ENCODE measurements at regions not wholly inside any gene's neighbourhood (a gene's known extent, or its start where the extent isn't known, plus 50 kb on each side); places are given as distances from the start of the nearest gene placed in this dataset.
"Not testable (repeated sequence)": the region's sequence is repeated elsewhere in the genome, so short reads cannot be mapped to it uniquely, and the experiment has no call there.

DNA sequence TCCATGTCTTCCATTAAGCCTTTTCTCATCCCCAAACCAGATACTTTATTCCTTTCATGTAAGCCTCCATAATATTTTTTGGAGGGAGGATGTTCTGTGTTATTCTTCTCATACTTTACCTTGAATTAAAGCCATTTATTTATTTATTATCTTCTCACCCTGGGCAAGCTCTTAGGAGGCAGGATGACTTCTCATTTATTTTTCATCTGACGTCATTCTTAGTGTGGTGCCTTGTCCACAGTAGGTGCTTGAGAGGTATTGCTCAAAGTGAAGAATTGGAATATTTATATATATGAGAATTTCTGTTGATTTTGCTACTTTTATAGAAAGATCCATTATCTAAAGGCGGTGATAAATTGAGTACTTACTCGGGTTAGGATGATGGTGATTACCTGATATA is 458.3 kb upstream of the ACTBL2 start:
- Mint-ChIP-seq H3K9me3 (peaks cover 0 to 5% of the 10 kb centered on the region in 2 donors), H3K36me3 (no peaks in the 10 kb centered on the region), H3K27ac (no peak overlapping the region), H3K4me3 (no peak overlapping the region), H3K4me1 (no peaks in the 10 kb centered on the region), H3K27me3 (peaks cover 0 to 4% of the 10 kb centered on the region in 2 donors)
- ATAC-seq (replicated peaks) = no peak
- no peak for DNase-seq

DNA sequence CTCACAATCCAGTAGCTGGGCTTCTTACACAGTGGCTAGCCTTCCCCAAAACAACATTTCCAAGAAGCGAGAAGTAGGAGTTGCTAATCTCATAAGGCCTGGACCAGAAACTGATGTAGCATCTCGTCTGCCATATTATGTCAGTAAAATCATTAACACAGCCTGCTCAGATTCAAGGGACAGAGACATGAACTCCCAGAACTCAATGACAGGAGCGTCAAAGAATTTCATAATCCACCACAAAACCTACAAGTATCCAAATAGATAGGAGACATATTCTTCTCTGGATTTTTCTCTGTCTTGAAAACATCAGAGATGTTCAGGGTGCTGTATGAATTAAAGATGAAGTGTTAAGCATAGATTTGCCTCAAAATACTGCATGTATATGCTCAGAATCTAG is 457.6 kb upstream of the ACTBL2 start:
- Mint-ChIP-seq H3K36me3 (no peaks in the 10 kb centered on the region), H3K4me1 (no peaks in the 10 kb centered on the region), H3K9me3 (peaks cover 0 to 5% of the 10 kb centered on the region in 2 donors), H3K4me3 (no peak overlapping the region), H3K27me3 (peaks cover 0 to 5% of the 10 kb centered on the region in 2 donors), H3K27ac (no peak overlapping the region)
- no peak for ATAC-seq (replicated peaks)
- DNase-seq = no peak

DNA sequence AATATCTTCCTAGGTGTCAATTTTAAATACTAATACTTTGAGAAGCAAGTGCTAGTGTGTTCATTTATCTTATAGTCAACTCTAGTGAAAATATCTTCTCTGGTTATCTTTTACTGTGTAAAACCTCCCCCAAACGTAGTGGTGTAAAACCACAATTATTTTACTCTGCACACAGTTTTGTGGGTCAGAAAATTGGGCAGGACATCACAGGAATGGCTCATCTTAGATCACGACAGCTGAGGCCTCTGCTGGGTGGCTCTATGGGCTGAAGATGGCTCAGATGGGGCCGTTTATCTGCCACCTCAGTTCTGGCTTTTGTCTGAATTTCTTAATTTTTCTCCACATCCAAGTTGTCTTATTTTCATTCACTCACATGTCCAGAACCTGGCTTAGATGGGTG is 457.2 kb upstream of the ACTBL2 start:
- Mint-ChIP-seq H3K4me1 (no peaks in the 10 kb centered on the region), H3K36me3 (no peaks in the 10 kb centered on the region), H3K27ac (no peak overlapping the region), H3K27me3 (peaks cover 0 to 5% of the 10 kb centered on the region in 2 donors), H3K4me3 (no peak overlapping the region), H3K9me3 (peaks cover 0 to 5% of the 10 kb centered on the region in 2 donors)
- no peak for DNase-seq
- ATAC-seq (replicated peaks) = no peak

DNA sequence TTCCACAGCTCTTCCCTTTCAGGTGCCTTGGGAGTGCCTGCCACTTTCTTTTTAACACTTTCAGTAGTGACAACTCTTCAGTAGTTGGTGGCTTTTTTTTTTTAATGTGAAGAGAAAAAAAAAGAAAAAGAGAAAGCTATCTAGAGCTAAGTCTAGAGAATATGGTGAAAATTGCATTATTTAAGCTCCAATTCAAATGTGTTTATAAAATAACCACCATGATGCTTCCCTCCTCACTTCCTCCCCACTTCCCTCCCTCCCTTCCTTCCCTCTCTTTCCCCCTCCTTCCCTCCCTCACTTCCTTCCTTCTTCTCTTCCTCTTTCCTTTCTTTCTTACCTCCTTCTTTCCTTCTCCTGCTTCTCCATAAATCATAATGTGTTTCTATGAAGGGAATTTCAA is 456.7 kb upstream of the ACTBL2 start:
- H3K27me3 Mint-ChIP-seq = peaks cover 0 to 5% of the 10 kb centered on the region in 2 donors
- H3K36me3 Mint-ChIP-seq = no peaks in the 10 kb centered on the region
- H3K27ac Mint-ChIP-seq = no peak overlapping the region
- no peaks in the 10 kb centered on the region for H3K4me1 Mint-ChIP-seq
- peaks cover 0 to 3% of the 10 kb centered on the region in 2 donors for H3K9me3 Mint-ChIP-seq
- DNase-seq = no peak
- no peak for ATAC-seq (replicated peaks)
- H3K4me3 Mint-ChIP-seq = no peak overlapping the region

DNA sequence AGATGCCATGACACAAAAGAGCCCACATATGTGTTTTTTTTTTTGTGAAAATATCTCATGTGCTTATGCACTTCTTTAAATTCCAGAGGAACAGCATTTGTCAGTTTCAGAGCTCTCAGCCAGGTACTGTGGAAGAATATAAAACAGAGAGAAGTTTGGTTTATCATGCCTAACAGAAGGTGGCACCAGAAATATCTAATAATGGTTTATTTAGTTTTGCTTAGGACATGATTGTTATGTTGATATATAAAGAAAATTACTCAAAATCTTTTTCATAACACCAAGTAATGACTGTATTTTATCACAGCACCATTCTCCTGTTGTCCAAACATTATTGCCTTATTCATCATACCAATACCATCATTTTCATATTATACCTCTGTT is 455.6 kb upstream of the ACTBL2 start:
- no peaks in the 10 kb centered on the region for H3K36me3 Mint-ChIP-seq

DNA sequence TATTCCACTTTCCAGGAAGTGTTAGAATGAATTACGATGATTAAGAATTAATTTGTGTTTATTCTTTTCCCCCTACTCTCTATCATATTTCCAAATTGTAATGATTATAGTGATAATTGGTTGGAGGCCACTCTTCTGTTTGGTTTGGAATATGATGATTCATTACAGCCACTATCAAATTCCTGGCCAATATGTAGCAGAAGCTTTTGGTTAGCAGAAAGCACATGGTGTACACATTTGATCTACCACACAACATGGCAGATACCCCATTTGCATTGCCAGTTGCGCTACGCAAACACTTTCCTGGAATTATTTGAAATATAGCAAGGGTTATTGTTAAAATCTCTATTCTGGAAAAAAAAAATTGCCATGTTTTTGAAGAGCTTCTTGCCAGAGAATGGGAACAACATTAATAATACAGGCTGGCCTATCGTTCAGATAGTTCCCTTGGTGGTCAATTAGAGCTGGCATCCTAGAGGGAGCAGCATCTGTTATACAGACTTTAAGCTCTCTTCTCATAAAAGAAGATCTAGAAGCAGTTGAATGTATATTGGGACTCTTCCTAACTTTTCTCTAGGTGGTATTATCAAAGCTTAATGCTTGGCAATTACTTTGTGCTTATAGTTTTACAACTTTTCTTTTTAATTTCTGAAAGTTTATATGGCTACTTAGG is 455.0 kb upstream of the ACTBL2 start:
- H3K36me3 Mint-ChIP-seq = no peaks in the 10 kb centered on the region
- H3K9me3 Mint-ChIP-seq = peaks cover 0 to 3% of the 10 kb centered on the region in 2 donors
- no peak for DNase-seq
- H3K4me3 Mint-ChIP-seq = no peak overlapping the region
- ATAC-seq (replicated peaks) = no peak
- H3K27ac Mint-ChIP-seq = no peak overlapping the region
- peaks cover 0 to 5% of the 10 kb centered on the region in 2 donors for H3K27me3 Mint-ChIP-seq
- no peaks in the 10 kb centered on the region for H3K4me1 Mint-ChIP-seq

More for the DNA sequence above, 455.6 kb upstream of the ACTBL2 start:
- no peak overlapping the region for H3K4me3 Mint-ChIP-seq
- no peak for DNase-seq
- ATAC-seq (replicated peaks) = no peak
- H3K27ac Mint-ChIP-seq = no peak overlapping the region
- peaks cover 0 to 5% of the 10 kb centered on the region in 2 donors for H3K27me3 Mint-ChIP-seq
- H3K4me1 Mint-ChIP-seq = no peaks in the 10 kb centered on the region
- H3K9me3 Mint-ChIP-seq = peaks cover 0 to 3% of the 10 kb centered on the region in 2 donors

DNA sequence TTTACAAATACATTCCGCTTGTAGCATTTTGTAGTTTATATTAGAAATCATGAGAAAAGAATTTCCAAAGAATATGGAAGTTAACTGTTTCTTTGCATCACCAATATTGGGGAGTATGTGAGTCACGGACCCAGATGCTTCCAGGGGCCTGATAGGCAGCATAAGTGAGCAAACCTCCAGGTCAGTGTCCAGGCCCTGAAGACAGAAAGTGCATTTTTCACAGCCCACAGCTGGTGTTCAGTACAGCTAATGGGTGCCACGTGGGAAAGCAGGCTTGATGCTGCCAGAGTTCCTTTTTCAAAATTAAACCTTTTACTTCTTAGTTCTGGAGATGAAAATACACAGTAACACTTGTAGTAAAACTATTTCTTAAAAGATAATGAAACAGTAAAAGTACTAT is 454.4 kb upstream of the ACTBL2 start:
- Mint-ChIP-seq H3K27me3 (peaks cover 0 to 5% of the 10 kb centered on the region in 2 donors), H3K4me3 (no peak overlapping the region), H3K36me3 (no peaks in the 10 kb centered on the region), H3K27ac (no peak overlapping the region), H3K4me1 (no peaks in the 10 kb centered on the region), H3K9me3 (peaks cover 0 to 3% of the 10 kb centered on the region in 2 donors)
- DNase-seq (no peak), ATAC-seq (replicated peaks) (no peak)

DNA sequence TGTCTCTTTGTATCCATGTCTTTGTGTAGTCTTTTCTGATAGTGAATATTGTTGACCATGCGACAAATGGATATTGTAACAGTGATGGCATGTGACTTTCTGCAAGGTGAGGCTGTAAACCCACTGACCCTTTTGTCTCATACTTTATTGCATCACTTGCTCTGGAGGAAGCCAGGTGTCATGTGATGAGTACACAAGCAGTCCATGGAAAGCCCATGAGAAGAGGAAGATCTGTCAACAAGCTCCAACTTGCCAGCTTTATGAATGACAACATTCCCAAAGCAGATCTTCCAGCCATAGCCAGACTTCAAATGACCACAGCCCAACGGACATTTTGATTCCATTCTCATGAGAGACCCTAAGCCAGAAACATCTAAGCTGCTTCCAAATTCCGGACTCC is 450.1 kb upstream of the ACTBL2 start:
- H3K36me3 Mint-ChIP-seq = no peaks in the 10 kb centered on the region
- H3K4me1 Mint-ChIP-seq = no peaks in the 10 kb centered on the region
- no peak for ATAC-seq (replicated peaks)

DNA sequence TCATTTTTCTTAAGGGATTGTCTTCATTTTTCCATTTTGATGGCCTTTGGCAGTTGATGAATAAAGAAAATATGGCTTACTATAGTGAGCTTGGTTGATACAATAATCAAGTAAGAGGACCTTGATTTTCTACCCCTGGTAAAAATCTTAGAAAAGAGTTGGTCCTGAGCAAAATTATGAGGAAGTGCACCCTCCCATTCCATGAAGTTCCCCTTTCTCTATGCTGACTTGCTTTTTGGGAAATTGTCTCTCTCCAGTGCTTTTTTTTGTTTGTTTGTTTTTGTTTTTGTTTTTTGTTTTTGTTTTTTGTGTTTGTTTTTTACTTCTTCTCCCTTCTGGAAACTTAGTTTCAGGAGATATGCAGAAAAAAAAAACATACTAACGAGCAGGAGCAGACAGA is 449.2 kb upstream of the ACTBL2 start:
- H3K4me3 Mint-ChIP-seq = no peak overlapping the region
- H3K27ac Mint-ChIP-seq = no peak overlapping the region
- ATAC-seq (replicated peaks) = no peak
- H3K4me1 Mint-ChIP-seq = no peaks in the 10 kb centered on the region
- H3K9me3 Mint-ChIP-seq = peaks cover 0 to 2% of the 10 kb centered on the region in 2 donors
- DNase-seq = no peak
- peaks cover 0 to 5% of the 10 kb centered on the region in 2 donors for H3K27me3 Mint-ChIP-seq
- H3K36me3 Mint-ChIP-seq = no peaks in the 10 kb centered on the region

More for the DNA sequence above, 450.1 kb upstream of the ACTBL2 start:
- DNase-seq = no peak
- H3K9me3 Mint-ChIP-seq = no peaks in the 10 kb centered on the region
- no peak overlapping the region for H3K4me3 Mint-ChIP-seq
- H3K27me3 Mint-ChIP-seq = peaks cover 0 to 5% of the 10 kb centered on the region in 2 donors
- no peak overlapping the region for H3K27ac Mint-ChIP-seq

DNA sequence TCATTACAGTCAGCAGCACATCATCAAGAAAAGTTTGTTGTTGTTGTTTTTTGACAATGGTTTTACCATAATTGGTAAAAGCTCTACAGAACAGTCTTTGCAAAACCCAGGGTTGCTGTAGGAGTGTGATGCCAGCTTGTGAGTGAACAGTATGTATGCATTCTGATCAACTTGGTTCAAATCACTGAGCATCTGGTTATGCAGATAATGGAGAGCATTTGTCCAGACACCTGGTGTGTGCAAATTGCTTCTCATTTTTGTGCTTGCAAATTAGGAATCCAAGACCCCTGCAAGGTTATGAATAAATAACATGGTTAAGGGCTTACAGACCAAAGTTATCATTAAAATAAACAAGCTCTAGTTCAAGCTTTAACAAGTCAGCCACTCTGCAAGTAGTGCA is 448.7 kb upstream of the ACTBL2 start:
- H3K4me3 Mint-ChIP-seq = no peak overlapping the region
- H3K36me3 Mint-ChIP-seq = no peaks in the 10 kb centered on the region
- ATAC-seq (replicated peaks) (no peak), DNase-seq (no peak)
- H3K9me3 Mint-ChIP-seq = peaks cover 0 to 2% of the 10 kb centered on the region in 2 donors
- no peaks in the 10 kb centered on the region for H3K4me1 Mint-ChIP-seq
- peaks cover 0 to 5% of the 10 kb centered on the region in 2 donors for H3K27me3 Mint-ChIP-seq
- no peak overlapping the region for H3K27ac Mint-ChIP-seq

DNA sequence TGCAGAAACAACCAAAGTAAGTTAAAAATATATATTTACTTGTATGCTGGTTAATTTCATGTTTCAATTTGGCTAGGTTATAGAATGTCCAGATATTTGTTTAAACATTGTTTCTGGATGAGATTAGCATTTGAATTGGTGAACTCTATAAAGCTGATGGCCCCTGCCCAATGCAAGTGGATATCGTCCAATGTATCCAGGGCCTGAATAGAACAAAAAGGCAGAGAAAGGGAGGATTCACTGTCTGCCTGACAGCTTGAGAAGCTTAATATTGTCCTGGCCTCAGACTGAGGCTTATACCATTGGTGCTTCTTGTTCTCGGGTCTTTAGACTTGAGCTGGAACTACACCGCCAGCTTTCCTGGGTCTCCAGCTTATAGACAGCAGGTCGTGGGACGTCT is 446.7 kb upstream of the ACTBL2 start:
- Mint-ChIP-seq H3K4me1 (no peaks in the 10 kb centered on the region), H3K9me3 (peaks cover 0 to 2% of the 10 kb centered on the region in 2 donors), H3K27me3 (no peaks in the 10 kb centered on the region), H3K4me3 (no peak overlapping the region), H3K36me3 (no peaks in the 10 kb centered on the region), H3K27ac (no peak overlapping the region)
- DNase-seq (no peak), ATAC-seq (replicated peaks) (no peak)

DNA sequence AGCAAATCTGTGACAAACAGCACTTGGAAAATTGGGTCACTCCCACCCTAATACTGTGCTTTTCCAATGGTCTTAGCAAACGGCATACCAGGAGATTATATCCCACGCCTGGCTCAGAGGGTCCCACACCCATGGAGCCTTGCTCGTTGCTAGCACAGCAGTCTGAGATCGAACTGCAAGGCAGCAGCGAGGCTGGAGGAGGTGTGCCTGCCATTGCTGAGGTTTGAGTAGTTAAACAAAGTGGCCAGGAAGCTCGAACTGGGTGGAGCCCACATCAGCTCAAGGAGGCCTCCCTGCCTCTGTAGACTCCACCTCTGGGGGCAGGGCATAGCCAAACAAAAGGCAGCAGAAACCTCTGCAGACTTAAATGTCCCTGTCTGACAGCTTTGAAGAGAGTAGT is 440.5 kb upstream of the ACTBL2 start:
- not testable (repeated sequence) for H3K4me1 Mint-ChIP-seq; H3K4me3 Mint-ChIP-seq; DNase-seq; H3K36me3 Mint-ChIP-seq; H3K9me3 Mint-ChIP-seq; H3K27me3 Mint-ChIP-seq; ATAC-seq (replicated peaks); H3K27ac Mint-ChIP-seq

DNA sequence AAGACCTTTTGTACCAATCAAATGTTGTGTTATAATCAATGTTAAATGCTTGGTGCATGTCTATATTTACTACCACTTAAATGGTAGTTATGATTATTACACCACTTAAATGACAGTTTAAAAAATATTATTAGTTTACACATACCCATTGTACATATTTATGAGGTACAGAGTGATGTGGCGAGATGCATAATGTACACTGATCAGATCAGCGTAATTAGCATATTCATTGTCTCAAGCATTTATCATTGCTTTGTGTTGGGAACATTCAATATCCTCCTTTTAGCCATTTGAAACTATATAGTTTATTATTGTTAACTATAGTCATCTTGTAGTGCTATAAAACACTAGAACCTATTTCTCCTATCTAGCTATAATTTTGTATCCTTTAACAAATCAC is 434.4 kb upstream of the ACTBL2 start:
- no peak overlapping the region for H3K4me3 Mint-ChIP-seq
- ATAC-seq (replicated peaks) (no peak), DNase-seq (no peak)
- no peak overlapping the region for H3K27ac Mint-ChIP-seq
- H3K36me3 Mint-ChIP-seq = no peaks in the 10 kb centered on the region
- H3K9me3 Mint-ChIP-seq = peaks cover 0 to 2% of the 10 kb centered on the region in 2 donors
- H3K4me1 Mint-ChIP-seq = no peaks in the 10 kb centered on the region
- H3K27me3 Mint-ChIP-seq = no peaks in the 10 kb centered on the region

DNA sequence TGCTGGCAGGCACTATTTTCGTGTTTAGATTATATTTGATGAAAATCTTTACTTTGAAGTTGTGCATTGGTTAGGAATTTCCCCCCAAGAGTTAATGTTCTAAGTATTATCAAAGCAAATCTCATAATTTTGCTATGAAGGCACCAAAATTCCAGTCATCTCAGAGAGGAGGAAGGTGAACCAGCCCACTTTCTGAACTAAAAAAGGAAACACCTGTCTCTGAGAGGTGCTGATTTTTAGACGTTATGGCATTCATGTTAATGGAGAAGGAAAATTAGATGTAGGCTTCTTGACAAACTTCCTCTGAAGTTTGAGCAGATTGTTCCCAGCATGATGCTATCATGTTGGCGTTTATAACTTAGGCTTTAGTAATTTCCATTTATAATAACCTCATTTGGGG is 432.9 kb upstream of the ACTBL2 start:
- ATAC-seq (replicated peaks) (no peak), DNase-seq (no peak)
- H3K9me3 Mint-ChIP-seq = peaks cover 0 to 2% of the 10 kb centered on the region in 2 donors
- no peaks in the 10 kb centered on the region for H3K27me3 Mint-ChIP-seq
- no peaks in the 10 kb centered on the region for H3K36me3 Mint-ChIP-seq
- no peak overlapping the region for H3K27ac Mint-ChIP-seq
- H3K4me3 Mint-ChIP-seq = no peak overlapping the region
- H3K4me1 Mint-ChIP-seq = no peaks in the 10 kb centered on the region

DNA sequence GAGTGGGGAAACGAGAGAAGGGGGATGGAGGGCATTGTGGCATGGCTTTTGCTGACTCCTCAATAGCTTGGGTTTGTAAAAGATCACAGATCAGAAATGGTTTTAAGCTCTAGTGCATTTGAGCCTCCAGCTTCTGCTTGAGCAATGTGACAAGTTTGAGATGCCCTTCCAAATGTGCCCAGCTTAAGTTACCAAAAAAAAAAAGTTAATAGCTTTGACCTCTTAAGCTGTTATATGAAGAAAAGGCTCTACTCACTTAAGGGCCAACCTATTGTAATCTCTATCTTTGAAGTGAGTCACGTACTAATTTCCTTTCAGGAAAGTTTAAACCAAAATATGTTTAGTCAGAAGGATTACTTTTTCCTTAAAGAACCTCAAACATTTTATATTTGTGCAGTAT is 428.8 kb upstream of the ACTBL2 start:
- DNase-seq = no peak
- Mint-ChIP-seq H3K27me3 (no peaks in the 10 kb centered on the region), H3K9me3 (no peaks in the 10 kb centered on the region), H3K4me1 (no peaks in the 10 kb centered on the region), H3K36me3 (no peaks in the 10 kb centered on the region), H3K27ac (no peak overlapping the region), H3K4me3 (no peak overlapping the region)
- ATAC-seq (replicated peaks) = no peak

DNA sequence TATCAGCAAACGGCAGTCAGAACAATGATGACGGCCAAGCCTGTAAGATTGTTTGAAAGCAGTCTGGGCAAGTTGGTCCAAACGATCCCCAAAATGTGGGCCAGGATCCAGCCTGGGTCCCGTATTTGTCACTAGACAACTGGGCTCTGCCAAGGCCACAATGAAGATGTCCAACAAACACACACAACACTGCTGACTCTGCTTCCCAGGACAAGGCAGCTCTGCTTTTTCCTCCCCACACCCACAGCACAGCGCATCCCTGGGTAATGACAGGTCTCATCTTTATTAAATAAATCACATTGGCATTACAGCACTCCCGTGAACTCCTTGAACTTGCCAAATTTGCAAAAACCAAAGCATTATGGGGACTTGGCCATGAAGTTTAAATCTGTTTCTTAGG is 424.1 kb upstream of the ACTBL2 start:
- no peaks in the 10 kb centered on the region for H3K9me3 Mint-ChIP-seq
- no peaks in the 10 kb centered on the region for H3K27me3 Mint-ChIP-seq
- DNase-seq (no peak), ATAC-seq (replicated peaks) (no peak)
- H3K36me3 Mint-ChIP-seq = no peaks in the 10 kb centered on the region
- H3K4me1 Mint-ChIP-seq = no peaks in the 10 kb centered on the region
- no peak overlapping the region for H3K4me3 Mint-ChIP-seq
- no peak overlapping the region for H3K27ac Mint-ChIP-seq
